ENCODE measurements at regions not wholly inside any gene's neighbourhood (a gene's known extent, or its start where the extent isn't known, plus 50 kb on each side); places are given as distances from the start of the nearest gene placed in this dataset.

GRCh38 chr13:42484386-42484785 is 89.6 kb upstream of the TNFSF11 start:
- TF ChIP-seq CTCF (conservative IDR thresholded peaks at IDR 0.05) (no peak), ZFX (IDR thresholded peaks at IDR 0.05) (no peak)
